ENCODE measurements at regions not wholly inside any gene's neighbourhood (a gene's known extent, or its start where the extent isn't known, plus 50 kb on each side); places are given as distances from the start of the nearest gene placed in this dataset.

DNA sequence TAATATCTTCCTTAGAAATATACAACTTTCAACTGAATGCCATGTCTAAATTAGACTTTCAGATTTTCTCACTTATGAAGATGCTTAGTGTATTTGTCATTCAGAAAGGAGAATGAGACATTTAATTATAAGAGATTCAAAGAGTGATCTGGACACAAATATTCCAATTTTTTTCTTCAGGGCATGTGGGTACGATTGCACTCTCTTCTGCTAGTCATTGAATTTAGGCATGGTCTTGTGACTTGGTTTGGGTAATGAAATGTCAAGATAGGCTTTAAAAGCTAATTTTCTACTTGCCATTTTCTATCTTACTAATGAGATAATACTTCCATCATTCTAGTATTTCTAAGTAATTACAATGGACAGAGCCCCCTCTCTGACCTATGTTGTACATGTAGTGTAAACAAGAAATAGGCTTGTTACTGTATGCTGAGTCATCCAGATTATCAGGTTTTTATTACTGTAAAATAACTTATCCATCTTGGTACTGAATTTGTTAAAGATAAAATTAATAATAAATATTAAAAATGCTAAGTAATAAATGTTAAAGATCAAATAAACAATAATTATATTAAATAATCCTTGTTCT lies 770.8 kb upstream of the BCHE start:
- TF ChIP-seq, protein P1, sequence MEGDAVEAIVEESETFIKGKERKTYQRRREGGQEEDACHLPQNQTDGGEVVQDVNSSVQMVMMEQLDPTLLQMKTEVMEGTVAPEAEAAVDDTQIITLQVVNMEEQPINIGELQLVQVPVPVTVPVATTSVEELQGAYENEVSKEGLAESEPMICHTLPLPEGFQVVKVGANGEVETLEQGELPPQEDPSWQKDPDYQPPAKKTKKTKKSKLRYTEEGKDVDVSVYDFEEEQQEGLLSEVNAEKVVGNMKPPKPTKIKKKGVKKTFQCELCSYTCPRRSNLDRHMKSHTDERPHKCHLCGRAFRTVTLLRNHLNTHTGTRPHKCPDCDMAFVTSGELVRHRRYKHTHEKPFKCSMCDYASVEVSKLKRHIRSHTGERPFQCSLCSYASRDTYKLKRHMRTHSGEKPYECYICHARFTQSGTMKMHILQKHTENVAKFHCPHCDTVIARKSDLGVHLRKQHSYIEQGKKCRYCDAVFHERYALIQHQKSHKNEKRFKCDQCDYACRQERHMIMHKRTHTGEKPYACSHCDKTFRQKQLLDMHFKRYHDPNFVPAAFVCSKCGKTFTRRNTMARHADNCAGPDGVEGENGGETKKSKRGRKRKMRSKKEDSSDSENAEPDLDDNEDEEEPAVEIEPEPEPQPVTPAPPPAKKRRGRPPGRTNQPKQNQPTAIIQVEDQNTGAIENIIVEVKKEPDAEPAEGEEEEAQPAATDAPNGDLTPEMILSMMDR (conservative IDR thresholded peaks at IDR 0.05; ENCODE audit: low read depth, low read length) = no peak
- TF ChIP-seq EZH2 (IDR thresholded peaks at IDR 0.05; ENCODE audit: low read length, unreplicated experiment) = no peak
